ENCODE measurements at regions not wholly inside any gene's neighbourhood (a gene's known extent, or its start where the extent isn't known, plus 50 kb on each side); places are given as distances from the start of the nearest gene placed in this dataset.

DNA sequence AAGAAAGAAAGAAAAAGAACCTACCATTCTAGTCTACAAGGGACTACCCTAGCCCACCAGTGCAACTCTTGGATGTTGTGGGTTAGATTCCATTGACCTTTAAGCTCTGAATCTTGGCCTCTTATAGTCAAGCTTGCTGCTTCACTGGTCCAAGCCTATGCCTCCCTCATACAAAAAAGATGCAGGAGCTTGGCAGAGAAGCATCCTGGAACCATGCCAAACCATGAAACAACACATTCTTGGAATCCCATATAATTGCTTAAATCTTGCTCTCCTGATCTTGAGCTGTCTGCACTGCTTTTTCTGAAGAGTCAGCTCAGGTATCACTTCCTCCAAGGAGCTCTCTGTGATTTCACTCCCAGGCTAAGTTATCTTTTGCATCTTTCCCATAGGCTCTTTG is 117.9 kb upstream of the GPR139 start:
- TF ChIP-seq, protein P1, sequence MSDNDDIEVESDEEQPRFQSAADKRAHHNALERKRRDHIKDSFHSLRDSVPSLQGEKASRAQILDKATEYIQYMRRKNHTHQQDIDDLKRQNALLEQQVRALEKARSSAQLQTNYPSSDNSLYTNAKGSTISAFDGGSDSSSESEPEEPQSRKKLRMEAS (IDR thresholded peaks at IDR 0.05) = no peak
- TF ChIP-seq FOXM1 (IDR thresholded peaks at IDR 0.05; ENCODE audit: borderline replicate concordance, low read depth) (no peak), YY1 (IDR thresholded peaks at IDR 0.05; ENCODE audit: low read depth) (no peak), RAD21 (IDR thresholded peaks at IDR 0.05; ENCODE audit: low read depth) (no peak), NFIC (IDR thresholded peaks at IDR 0.05) (no peak), EP300 (IDR thresholded peaks at IDR 0.05; ENCODE audit: borderline replicate concordance) (no peak), TEAD4 (IDR thresholded peaks at IDR 0.05) (no peak)
- TF ChIP-seq, protein P2, sequence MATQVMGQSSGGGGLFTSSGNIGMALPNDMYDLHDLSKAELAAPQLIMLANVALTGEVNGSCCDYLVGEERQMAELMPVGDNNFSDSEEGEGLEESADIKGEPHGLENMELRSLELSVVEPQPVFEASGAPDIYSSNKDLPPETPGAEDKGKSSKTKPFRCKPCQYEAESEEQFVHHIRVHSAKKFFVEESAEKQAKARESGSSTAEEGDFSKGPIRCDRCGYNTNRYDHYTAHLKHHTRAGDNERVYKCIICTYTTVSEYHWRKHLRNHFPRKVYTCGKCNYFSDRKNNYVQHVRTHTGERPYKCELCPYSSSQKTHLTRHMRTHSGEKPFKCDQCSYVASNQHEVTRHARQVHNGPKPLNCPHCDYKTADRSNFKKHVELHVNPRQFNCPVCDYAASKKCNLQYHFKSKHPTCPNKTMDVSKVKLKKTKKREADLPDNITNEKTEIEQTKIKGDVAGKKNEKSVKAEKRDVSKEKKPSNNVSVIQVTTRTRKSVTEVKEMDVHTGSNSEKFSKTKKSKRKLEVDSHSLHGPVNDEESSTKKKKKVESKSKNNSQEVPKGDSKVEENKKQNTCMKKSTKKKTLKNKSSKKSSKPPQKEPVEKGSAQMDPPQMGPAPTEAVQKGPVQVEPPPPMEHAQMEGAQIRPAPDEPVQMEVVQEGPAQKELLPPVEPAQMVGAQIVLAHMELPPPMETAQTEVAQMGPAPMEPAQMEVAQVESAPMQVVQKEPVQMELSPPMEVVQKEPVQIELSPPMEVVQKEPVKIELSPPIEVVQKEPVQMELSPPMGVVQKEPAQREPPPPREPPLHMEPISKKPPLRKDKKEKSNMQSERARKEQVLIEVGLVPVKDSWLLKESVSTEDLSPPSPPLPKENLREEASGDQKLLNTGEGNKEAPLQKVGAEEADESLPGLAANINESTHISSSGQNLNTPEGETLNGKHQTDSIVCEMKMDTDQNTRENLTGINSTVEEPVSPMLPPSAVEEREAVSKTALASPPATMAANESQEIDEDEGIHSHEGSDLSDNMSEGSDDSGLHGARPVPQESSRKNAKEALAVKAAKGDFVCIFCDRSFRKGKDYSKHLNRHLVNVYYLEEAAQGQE (IDR thresholded peaks at IDR 0.05; ENCODE audit: low read depth) = no peak
